HG02623 (cell line): ENCODE measurements at regions not wholly inside any gene's neighbourhood (a gene's known extent, or its start where the extent isn't known, plus 50 kb on each side); places are given as distances from the start of the nearest gene placed in this dataset.
"Not testable (repeated sequence)": the region's sequence is repeated elsewhere in the genome, so short reads cannot be mapped to it uniquely, and the experiment has no call there.

Source experiments
- ATAC-seq: cut with Tn5 transposase; IDR thresholded peaks from one replicate; pipeline ENCODE4 v1.9.1; 2021; ENCODE audit warnings: moderate library complexity; ENCODE audit not compliant: unreplicated experiment

- ATAC-seq: no peak
Measured at GRCh38 chr3:174336784-174337183, 522.4 kb upstream of the NAALADL2 start.

- no peak for ATAC-seq
Measured at GRCh38 chr3:174337227-174337626, 521.9 kb upstream of the NAALADL2 start.

- no peak for ATAC-seq
Measured at GRCh38 chr3:174340624-174341587, 518.2 kb upstream of the NAALADL2 start.

GRCh38 chr3:174342171-174342570, 517.0 kb upstream of the NAALADL2 start:
- ATAC-seq: no peak

- ATAC-seq: no peak
Measured at GRCh38 chr3:174342941-174343501, 516.1 kb upstream of the NAALADL2 start.

GRCh38 chr3:174346141-174346540, 513.0 kb upstream of the NAALADL2 start:
- ATAC-seq: no peak

- ATAC-seq: no peak
Measured at GRCh38 chr3:174346571-174346970, 512.6 kb upstream of the NAALADL2 start.

- ATAC-seq: no peak
Measured at GRCh38 chr3:174347474-174348138, 511.5 kb upstream of the NAALADL2 start.

- no peak for ATAC-seq
Measured at GRCh38 chr3:174352227-174352626, 506.9 kb upstream of the NAALADL2 start.

GRCh38 chr3:174355505-174355904, 503.6 kb upstream of the NAALADL2 start:
- ATAC-seq: no peak

- no peak for ATAC-seq
Measured at GRCh38 chr3:174356596-174356995, 502.5 kb upstream of the NAALADL2 start.

GRCh38 chr3:174358252-174358651, 500.9 kb upstream of the NAALADL2 start:
- no peak for ATAC-seq

- ATAC-seq: no peak
Measured at GRCh38 chr3:174362556-174362955, 496.6 kb upstream of the NAALADL2 start.

- no peak for ATAC-seq
Measured at GRCh38 chr3:174363256-174363655, 495.9 kb upstream of the NAALADL2 start.

- ATAC-seq: no peak
Measured at GRCh38 chr3:174365796-174366195, 493.3 kb upstream of the NAALADL2 start.

- ATAC-seq: not testable (repeated sequence)
Measured at GRCh38 chr3:174366904-174367303, 492.2 kb upstream of the NAALADL2 start.

- no peak for ATAC-seq
Measured at GRCh38 chr3:174376346-174376745, 482.8 kb upstream of the NAALADL2 start.

- ATAC-seq: no peak
Measured at GRCh38 chr3:174377096-174377495, 482.0 kb upstream of the NAALADL2 start.

GRCh38 chr3:174377684-174378083, 481.4 kb upstream of the NAALADL2 start:
- ATAC-seq: no peak

- no peak for ATAC-seq
Measured at GRCh38 chr3:174382878-174383277, 476.3 kb upstream of the NAALADL2 start.

- ATAC-seq: no peak
Measured at GRCh38 chr3:174387736-174388135, 471.4 kb upstream of the NAALADL2 start.

GRCh38 chr3:174397848-174398247, 461.3 kb upstream of the NAALADL2 start:
- no peak for ATAC-seq
